H4 (cell line): ENCODE measurements at regions not wholly inside any gene's neighbourhood (a gene's known extent, or its start where the extent isn't known, plus 50 kb on each side); places are given as distances from the start of the nearest gene placed in this dataset.
A peak's percentile ranks its signal among the peaks of the same experiment; 100 is the strongest.

Experiments used
- DNase-seq: peaks from one replicate; pipeline ENCODE4 v3.0.0-alpha.2; 2015; ENCODE audit warnings: low spot score

DNA sequence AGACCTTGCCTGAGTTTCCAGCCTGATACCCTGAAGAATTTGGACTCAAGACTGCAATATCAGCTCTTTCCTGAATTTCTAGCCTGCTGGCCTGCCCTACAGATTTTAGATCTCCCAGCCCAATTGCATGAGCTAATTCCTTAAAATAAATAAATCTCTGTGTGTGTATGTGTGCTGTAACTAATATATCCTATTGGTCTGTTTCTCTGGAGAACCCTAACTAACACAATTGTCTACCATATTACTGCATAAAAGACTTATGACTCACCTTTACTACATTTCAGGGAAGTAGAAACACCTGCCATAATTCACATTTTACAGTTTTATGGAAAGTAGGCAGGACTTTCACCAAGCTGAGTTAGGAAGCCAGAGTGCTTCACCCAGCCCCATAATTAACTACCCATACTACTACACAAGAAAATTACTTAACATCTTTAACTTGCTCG is 90.7 kb upstream of the BEND6 start:
- DNase-seq = peak; percentile 31

DNA sequence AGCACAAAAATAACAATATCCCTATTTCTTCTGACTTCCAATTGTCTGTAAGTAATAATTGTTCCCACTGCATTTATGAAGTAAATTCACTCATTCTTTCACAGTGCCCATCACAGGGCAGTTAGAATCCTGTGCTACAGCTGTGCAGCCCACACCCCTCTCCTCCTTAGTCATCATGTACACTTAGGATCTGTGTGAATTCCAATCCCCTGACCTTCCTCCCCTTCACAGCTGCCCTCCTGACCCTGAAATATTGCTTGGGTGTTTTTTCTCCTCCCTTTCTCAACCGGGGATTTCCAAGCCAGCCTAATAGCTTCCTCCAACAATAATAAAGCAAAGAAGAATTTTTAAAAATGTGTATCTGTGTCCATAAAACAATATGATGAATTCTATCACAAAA is 91.5 kb upstream of the BEND6 start:
- no peak for DNase-seq

DNA sequence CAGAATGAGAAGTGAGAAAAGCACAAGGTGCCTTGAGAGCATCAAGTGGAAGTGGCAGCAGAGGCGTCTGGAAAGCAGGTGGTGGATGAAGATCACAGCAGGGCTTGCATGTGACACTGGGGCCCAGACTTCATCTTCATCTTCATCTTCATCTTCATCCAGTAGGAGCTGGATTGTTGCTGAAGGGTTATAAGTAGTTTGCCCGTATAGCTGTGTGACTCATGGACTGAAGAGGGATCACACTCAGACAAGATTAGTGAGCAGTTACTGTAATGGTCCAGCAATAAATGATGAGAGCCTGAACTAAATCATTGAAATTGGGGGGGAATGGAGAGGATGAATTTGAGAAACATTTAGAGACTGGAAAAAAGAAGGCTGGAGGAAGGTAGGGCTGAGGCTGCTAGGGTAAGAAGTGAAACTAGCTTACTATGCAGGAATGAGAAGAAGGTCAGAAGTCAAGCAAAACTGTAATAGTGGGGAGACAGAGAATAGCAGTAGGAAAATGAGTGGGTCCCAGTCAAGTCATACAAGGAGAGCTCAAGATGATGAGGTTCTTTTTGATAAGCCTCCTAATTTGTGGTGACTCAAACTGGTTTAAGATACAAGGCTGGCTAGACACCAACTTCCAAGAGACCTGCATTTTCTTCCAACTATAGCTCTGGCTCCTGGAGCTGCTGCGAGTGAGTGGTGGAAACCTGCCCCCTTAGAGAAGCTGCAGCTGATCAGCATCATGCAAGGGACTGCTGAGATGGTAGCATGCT is 92.3 kb upstream of the BEND6 start:
- DNase-seq = no peak

DNA sequence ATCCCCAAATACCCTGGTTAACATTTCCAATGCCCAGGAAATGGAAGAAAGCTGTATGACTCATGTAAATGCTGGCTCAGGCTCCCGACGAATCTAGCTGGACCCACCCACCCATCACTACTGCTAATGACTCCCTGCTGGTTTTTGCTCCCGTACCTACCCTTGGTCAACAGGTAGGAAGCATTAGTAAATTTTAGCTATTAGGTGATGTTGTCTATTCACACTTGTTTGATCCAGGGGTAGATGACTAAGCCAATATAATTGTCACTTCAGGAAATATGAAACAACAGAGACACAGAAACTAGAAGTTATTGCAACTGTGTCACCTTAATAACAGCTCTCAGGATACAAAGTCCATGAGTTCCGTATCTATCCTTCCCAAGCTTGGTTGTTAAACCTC is 94.4 kb upstream of the BEND6 start:
- peak; percentile 36 for DNase-seq

DNA sequence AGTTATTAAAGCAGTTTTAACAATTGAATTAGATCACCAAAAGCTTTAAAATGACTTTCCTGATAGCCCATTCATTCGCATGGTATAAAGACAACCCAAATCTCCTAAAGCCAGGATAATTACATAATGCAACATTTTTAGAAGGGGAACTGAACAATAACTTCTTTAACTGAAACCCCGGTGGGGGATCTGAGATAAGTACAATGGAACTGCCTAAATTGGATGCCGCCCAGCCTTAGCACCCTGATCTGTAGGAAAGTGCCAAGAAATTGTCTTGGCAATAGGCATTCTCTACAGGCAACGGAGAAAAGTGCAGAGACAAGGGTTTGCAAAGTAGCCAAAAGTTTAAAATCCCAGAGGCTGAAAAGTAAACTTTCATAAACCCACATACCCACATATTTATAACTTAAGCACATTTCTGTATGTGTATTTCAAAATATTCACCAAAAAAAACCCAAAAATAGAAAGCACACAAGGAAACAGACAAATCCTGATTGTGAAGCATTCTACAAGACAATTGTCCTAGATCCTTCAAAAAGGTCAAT is 98.8 kb upstream of the BEND6 start:
- DNase-seq = no peak

DNA sequence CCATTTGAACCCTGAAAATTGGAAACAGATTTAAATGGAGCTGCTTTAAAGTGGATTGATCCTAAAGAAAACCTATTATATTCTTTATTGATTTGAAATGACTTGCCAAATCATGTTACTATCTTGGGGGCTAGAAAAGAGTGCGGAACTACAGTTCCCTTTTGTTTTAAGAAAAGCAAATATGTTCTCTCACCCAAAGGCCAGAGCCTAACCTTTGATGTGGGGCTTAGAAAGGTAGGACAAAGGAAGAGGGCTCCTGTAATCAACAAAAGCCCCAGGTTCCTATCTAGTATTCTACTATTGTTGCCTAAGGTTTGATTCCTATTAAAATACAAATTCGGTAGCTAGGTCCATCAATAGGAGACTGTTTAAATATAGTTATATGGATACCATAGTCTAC is 100.8 kb upstream of the BEND6 start:
- DNase-seq = no peak

DNA sequence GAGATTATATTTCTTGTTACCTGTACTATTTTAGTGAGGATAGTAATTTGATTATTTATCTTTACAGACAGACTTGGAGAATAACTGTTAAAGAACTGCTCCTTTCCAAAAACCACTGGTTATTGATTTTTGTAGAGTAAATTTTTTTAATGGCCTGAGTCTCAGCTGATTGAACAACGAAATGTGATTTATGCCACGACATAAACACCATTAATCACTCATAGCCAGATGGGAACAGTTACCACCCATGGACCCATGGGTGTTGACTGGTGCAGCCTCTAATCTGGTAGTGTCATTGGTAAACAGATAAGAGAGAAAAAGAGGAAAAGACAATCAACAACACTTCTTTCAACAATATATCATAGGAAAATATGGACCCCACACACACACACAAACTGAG is 101.4 kb upstream of the BEND6 start:
- DNase-seq = no peak

DNA sequence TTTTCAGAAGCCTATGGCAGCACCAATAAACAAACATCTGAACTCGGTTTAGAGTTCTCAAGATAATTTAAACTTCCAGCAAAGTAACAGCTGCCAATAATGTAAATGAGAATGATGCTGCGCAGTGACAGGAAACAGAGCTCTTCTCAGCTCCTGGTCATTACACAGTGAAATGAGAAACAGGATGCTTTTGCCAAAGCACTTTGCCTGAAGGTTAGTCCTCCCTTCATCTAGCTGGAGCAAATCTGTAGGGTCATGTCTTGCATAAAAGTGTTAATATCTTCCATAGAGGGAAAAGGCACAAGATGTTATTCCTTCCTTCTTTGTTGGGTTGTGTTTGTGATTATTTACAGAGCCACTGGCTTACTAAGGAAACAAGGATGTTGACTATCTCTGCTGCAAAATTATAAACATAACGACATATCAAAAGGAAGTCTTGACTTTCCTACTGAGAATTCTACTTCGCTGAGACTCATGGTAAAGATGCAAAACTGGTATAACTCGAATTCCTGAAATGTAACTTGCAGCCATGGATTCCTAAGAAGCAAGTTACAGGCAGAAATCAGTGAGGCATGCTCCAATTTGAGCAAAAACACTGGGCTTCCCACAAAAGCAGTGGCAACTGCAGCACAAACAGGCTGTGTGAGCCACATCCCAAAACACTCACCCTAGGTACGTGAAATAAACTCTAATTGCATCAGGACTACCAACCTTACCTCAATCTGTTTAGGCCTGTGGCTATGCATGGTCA is 102.5 kb upstream of the BEND6 start:
- no peak for DNase-seq

DNA sequence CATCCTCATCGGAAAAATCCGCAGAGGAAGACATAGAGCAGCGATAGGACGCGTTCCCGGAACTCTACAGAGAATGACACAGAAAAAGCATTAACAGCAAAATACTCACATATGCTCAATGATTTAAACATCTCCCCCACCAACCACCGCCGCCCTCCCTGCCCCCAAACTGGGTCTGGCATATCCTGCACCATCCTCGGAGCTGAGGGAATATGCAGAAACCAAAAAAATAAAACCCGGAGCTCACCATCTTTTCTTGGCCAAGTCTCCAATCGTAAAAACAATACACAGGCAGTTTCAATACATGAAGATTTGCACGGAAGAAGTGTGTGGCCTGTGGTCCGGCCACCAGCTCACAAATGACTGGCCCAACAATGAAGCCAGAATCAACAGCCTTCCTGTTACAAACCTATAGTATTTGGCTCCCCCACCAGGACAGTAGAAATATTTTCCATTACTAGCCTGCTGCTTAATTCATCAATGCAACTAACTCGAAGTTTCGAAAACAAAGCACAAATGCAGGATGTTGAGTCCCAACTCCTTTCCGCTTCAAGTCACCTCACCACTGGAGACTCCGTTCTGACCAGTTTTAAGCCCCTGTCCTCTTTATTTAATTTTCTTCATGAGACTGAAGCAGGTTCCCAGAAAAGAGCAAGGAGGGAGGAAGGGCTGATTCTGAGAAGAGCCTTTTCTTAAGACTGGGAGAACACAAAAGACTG is 103.2 kb upstream of the BEND6 start:
- peak; percentile 80 for DNase-seq

DNA sequence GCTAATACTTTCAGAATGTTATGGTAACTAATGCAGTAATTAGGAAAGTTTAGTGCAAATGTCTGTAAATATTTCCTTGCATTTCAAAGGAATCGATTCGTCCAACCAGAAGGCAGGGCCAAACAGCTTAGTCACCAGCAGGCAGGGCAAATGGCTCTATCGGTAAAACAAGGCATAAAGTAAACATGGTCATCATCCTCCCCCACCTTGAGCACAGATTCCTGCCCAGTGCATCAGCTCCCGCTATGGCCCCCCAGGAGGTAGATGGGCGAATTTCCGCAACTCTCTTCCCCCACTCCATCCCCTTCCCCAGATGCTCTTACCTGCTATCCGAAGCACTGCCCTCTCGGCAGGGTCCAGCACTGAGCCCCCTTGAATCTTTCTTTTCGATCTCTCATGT is 103.8 kb upstream of the BEND6 start:
- no peak for DNase-seq

DNA sequence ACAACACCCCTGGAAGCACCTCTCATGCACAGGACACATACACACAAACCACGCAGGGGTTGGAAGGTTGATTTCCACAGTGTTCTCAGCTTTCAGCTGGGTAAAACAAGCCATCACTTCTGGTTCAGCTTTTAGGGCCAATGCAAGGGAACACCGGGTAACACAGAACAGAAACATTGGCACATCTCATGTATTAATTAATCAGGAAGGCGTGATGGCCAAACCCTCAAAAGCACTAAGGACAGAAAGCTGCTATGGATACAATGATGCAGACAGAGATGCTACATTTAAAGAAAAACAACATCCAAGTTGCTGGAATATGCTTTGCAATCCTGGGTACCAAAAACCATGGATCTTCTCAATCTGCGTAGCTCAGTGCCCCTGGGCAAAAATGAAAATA is 104.3 kb upstream of the BEND6 start:
- DNase-seq = no peak

DNA sequence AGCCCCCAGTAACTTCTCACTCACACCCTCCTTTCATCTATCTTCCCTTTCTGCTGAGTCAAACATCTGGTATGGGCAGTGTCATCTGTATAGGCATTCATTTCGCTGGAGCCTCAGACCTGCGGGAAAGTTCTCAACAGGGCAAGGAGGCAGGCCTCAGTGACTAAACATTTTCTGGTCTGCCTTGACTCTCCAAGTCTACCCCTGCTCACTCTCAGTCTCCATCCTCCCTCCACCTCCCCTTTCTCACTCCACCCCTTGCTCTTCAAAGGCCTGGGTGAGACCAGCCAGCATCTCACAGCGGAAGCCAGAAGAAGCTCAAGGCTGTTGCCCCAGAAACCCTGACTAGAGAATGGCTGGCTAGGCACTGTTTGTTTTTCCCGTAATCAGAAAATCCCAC is 105.0 kb upstream of the BEND6 start:
- DNase-seq = no peak

DNA sequence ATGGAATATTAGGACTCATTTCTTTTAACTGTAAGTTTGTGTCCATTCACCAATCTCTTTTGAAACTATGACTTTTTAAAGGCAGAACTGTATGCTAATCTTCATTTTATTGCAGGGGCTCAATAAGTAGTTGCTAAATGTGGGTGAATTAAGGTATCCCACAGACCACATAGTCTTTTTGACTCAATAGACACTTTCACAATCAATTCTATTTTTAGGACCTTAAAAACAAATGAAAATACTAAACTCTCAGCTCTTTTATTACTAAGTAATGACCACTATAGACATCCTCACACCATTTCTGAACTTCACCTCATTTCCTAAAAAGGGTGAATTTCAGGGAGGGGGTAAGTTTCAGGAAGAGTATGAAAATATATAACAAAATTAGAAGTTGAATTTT is 106.8 kb upstream of the BEND6 start:
- no peak for DNase-seq

DNA sequence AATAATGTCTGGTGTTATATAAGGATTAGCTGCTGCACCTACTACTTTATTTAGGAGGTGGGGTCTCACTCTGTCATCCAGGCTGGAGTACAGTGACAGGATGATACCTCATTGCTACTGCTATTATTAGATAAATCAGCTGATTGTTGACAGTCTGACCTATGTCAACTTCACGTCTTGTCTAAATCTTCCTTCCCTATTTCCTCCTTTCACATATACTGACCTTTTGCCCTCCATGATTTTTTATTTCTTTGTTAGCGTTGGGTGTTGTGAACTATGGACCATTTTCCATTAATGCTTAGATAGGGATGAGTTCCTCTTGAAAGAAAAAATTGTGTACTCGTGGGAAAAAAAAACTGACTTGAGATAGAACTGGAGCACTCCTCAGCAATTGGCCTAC is 109.9 kb upstream of the BEND6 start:
- DNase-seq = no peak

DNA sequence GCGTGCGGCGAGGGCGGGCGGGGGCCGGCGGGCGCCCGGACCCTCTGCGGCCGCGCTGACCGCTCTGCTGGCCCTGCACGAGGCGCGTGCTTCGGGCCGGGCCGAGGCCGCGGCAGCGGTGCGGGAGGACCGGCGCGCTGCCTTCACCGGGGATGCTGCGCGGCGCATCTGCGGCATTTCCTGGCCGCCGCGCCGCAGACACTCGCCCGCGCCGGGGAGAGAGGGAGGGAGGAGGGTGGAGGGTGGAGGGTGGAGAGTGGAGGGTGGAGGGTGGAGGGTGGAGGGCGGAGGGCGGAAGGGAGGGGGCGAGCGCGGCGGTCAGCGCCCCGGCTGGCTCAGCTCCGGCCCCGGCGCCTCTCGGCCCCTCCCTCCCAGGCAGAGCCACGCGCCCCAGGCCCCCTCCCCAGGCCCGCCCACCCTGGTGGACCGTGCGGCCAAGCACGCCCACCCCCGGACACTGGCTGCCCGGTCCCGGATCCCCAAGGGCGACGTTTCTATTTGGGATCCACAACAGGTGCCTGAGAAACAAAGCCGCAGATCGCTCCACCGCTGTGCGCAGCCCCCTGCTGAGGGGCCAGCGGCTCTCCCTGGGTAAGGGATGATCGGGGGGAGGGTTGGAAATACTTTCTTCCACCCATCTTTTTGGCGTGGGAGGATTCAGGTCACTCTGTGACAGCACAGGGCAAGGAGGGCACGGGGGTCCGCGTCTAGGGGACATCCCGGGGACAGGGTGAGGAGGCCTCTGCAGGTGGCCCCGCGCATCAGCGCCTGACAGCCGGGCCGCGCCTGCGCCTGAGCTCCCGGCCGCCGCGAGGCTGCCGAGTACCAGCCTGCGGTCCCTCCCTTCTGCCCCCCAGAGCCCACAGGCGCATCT is 111.2 kb upstream of the BEND6 start:
- DNase-seq = peak; percentile 83

DNA sequence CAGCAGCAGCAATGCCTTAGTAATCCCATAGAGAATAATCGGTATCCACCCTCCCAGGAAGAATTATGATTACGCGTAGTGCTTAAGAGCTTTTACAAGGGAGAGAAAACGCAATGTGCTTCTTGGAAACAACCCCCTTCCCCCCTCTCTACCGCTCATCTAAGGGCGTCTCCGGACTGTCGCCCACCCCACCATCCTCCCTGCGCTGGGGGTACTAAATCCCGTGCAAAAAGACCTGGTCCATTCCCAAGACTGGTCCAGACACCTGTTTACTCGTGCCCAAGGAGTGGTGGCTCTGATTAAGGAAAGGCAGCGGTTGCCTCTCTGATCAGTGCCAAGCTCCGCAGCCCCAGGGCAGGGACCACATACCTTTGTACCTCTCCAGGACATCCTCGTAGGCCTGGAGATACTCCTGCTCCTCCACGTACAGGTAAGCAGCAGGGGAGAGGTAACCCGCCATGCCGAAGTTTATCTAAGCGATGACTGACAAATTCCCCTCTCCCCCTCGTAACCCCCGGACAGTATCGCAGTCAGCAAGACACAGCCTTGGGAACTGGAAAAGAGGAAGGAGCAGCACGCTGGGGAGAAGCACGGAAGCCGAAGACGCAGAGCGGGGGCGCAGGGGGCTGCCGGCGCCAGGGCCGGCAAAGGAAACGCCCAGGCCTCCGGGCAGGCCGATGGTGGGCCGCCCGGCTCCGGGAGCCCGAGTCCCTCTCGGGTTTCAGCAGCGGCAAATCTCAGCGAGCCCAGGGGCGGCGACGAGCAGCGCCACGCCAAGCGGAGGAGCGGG is 112.0 kb upstream of the BEND6 start:
- peak; percentile 27 for DNase-seq

DNA sequence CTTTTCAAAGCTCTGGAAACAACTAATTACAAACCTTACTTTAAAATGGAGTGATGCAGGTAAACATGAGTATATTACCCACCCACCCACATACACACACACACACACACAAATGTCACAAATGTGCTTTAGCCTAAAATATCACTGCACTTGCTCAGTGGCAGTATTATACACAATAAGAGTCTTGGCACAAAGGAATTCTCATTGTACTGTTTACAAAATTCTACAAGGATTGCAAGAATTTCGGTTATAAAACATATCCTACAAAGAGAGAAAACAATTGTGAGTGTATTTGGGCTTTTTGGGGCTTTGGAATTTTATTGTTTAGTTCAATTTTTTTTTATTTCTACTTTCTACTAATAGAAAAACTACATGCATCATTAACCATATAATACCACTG is 113.2 kb upstream of the BEND6 start:
- no peak for DNase-seq

DNA sequence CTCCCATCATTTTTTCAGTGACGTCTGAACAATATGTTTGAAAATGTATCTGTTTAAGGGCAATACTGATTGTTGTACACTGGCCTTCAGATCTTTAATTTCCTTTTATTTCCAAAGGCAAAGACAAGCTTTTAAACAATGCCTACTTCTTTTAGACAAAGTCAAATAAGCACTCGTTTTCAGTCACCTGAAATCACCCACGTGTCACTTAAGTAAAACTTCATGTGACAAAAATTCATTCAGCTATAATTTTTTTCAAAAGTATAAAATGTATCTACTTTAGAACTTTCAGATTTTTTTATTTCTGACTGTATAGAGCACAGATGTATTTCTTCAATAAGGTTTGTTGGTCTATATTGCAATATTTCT is 113.5 kb upstream of the BEND6 start:
- no peak for DNase-seq

DNA sequence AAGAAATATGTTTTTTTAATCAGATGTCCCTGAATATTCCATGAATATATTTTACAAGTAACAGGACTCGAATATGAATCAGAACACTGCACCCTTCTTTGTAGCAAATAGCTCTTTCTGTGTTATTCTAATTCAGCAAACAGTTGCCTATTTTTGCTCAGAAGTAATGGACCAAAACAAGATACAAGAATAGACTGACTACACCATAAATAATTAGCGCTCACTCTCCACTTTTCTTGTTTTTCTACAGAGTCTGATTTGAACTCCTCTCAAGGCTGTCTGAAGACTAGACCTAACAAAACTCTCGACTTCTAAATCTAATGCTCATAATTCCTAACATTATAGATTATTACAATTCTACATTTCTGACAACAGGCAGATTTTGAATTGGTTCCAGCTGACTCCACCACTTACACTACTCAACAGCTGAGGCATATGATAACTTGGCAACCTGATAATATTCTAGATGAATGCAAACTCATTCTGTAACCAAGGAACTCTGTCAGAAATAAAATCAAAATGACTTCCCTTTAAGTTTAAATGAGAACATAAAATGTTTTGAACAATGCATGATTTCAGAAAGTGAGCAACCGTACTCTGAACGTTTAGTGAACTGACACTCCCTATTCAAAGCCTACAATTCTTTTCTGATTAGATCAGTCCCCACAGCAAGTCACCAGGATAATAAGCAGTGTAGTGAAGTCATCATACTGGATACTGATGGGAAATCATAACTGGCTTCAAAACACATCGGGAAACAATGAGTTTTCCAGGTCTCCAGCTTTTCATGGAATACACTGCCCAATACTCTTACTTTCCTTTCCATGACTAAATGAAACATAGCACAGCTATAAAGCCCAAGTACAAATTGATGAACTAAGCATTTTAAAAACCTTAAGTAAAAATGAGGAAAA is 114.2 kb upstream of the BEND6 start:
- DNase-seq = peak; percentile 68
